CD4-positive, alpha-beta T cell treated with Interleukin-21 for 1 hour (primary cell): ENCODE measurements at regions not wholly inside any gene's neighbourhood (a gene's known extent, or its start where the extent isn't known, plus 50 kb on each side); places are given as distances from the start of the nearest gene placed in this dataset.
"Not testable (repeated sequence)": the region's sequence is repeated elsewhere in the genome, so short reads cannot be mapped to it uniquely, and the experiment has no call there.

Source experiments
- DNase-seq: peaks from one replicate; pipeline ENCODE4 v3.0.0-alpha.2; 2020

DNA sequence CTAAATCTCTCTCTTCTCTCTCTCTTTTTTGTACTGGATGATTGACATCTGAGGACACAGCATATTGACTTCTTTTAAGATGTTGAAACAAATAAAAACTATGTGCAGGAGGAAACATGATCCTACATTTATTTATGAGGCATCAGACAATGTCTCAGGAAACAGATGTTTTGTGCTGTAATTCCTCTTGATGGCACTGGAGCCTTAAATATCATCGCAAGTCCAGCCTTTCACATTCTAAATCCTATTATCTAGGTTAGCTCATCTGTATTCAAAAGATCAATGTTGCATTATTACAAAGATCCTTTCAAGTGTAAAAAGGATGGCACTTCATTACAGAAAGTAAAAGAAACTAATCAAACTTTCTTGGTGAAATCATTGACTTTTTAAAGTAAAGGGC, 63.9 kb downstream of the MAT2B start:
- DNase-seq, result no peak

DNA sequence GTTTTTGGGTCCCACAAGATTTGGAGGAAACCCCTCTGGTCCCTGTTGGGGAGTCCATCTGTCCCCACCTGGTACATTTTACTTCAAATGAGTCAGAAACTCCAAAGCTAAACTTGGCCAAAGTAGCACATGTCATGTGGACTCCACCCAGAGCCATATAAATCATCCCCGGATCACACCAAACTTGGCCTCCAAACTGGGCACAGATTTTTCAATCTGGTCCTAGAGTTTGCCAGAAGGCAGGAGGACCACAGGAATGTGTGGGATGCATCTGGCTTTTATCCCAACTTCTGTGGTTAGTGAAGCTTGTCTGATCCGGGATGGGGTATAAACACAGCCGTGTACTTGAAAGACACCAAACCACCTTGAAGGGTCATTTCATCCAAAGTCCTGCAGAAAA, 66.3 kb downstream of the MAT2B start:
- DNase-seq, result no peak

DNA sequence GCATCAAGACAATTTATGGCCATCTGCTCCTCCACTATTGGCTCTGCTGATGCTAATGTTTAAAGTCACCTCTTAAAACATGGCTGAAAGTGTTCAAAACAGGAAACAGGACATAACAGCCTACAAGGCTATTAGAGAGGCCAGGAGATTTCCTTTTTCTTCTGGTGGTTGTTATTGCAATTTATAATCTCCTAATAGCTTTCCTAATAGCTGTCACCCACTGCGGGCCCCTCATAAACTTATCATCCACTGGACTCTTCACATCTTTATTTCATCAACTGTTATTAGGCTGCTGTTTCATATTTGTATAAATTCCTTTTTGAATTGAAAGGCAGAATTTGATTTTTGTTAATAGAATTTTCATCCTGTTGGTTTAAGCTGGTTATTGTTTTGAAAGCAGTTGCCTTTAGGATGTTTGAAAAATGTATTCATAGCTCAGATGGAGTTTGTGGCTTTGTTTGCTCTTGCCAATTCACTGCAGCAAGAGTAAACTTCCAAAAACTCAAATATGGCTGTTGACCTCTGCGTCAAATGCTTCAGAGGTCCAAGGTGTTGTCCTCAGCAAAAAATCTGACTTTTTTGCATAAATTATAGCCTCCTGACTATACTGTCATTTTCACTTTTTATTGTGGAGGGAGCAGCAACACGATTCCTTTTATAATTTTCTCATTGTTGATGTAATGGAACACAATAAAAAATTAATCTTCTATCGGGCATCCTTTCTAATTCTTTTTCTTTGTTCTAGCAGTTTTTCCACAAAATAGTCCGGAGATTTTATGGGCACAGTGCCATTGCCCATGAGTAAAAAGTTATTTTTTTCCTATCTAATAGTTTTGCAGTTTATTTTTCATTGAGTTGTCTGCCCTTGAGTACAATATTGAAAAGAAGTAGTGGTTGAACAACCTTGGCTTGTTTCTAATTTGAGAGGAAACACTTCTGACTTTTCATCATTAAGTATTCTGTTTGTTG, 69.3 kb downstream of the MAT2B start:
- DNase-seq, result no peak

DNA sequence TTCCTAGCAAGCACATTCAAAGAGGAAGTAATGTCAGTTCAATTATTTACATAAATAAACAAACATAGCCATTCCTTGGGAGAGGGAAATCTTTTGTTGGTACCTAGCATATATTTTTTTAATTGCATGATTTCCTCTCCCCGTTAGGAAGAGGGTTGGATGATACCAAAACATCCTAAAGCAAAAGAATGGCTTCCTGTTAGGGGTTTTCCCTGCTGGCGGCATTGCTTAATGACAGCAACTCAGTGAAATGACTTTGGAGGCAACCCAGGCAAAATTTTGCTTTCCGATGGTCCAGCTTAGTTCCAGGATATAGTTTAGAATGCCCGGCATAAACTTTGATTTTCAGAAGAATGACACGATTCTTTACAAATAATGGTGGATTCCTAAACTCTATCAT, 73.2 kb downstream of the MAT2B start:
- DNase-seq, result no peak

DNA sequence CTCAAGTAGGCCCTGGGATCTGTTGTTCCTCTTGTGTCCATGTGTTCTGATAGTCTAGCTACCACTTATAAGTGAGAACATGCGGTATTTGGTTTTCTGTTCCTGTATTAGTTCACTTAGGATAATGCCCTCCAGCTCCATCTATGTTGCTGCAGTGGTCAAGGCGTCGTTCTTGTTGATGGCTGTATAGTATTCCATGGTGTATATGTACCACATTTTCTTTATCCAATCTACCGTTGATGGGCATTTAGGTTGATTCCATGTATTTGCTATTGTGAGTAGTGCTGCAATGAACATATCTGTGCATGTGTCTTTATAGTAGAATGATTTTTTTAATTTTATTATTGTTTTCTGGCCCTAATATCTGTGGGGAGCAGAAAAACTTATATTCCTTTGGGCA, 74.3 kb downstream of the MAT2B start:
- no peak for DNase-seq

DNA sequence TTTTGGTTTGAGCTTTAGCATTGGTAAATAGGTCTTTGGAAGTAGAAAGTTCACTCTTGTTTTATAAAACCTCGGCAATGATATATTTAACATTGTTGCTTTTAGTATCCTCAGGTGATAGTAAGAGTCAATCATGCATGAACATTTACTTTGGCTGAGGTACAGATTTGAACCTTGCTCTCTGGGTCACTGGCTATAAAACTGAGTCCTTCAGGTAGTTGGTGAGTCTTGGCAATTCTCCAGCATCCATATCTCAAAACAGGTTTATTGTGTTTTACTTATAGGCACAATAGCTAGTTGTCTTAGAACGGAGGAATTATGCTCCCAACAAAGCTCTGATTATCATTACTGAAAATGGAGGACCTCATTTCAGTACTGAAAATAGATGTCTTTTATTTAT, 75.1 kb downstream of the MAT2B start:
- no peak for DNase-seq

DNA sequence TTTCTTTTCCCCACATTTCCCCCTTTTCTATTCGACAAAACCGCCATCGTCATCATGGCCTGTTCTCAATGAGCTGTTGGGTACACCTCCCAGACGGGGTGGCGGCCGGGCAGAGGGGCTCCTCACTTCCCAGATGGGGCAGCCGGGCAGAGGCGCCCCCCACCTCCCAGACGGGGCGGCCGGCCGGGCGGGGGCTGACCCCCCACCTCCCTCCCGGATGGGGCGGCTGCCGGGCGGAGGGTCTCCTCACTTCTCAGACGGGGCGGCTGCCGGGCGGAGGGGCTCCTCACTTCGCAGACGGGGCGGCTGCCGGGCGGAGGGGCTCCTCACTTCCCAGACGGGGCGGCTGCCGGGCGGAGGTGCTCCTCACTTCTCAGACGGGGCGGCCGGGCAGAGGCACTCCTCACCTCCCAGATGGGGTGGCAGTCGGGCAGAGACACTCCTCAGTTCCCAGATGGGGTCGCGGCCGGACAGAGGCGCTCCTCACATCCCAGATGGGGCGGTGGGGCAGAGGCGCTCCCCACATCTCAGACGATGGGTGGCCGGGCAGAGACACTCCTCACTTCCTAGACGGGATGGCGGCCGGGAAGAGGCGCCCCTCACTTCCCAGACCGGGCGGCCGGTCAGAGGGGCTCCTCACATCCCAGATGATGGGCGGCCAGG, 78.2 kb downstream of the MAT2B start:
- not testable (repeated sequence) for DNase-seq

DNA sequence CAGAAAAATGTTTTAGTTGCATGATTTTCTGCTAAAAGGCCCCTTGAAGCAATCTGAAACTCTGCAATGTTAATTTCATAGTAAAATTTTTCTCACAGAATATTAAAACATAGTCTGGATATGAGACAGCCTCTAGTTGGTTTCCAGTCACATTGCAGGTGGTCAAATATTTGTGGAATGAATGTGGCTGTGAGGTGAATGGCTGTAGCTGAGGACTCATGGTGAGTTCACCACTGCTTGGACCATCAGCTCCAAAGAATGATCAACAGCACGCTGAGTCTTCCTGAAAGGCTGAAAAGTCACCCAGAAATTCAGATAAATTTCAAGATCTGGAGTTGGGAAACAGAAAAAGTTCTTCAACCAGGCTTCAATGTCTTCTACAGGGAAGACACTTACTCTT, 79.8 kb downstream of the MAT2B start:
- no peak for DNase-seq

DNA sequence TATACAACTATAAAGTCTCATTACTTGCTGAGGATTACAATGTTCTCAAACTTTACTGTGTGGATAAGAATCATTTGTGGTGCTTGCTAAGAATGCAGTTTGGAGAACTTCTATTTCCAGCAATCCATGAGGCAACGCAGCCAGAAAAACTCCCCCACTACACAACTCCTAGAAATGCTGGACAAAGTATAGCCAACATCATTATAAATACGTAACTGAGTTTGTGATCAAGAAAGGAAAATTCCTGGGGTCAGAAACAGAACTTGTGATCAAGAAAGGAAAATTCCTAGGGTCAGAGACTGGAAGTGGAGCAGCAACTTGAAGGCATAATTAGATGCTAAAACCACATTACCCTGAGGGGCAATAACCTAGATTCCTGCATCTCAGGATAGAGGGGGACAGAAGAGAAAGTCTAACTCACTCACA, 81.1 kb downstream of the MAT2B start:
- DNase-seq, result no peak

DNA sequence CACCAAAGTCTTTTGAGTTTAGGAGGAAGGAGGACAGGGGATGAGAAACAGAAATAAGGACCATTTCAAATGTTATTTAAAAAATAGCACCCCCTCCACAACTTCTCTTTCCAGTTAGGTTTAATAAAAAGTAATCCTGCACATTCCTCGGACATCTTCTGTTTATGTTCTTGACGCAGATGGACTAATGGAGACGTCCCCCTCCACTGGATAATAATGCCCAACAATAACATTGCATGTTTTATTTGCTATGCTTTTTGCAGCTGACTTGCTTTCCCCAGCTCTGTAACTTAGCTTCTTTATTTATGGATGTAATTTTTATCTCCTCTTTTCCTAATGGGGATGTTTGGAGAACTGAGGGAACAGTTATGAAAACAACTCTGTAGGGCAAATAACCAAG, 89.5 kb downstream of the MAT2B start:
- no peak for DNase-seq

DNA sequence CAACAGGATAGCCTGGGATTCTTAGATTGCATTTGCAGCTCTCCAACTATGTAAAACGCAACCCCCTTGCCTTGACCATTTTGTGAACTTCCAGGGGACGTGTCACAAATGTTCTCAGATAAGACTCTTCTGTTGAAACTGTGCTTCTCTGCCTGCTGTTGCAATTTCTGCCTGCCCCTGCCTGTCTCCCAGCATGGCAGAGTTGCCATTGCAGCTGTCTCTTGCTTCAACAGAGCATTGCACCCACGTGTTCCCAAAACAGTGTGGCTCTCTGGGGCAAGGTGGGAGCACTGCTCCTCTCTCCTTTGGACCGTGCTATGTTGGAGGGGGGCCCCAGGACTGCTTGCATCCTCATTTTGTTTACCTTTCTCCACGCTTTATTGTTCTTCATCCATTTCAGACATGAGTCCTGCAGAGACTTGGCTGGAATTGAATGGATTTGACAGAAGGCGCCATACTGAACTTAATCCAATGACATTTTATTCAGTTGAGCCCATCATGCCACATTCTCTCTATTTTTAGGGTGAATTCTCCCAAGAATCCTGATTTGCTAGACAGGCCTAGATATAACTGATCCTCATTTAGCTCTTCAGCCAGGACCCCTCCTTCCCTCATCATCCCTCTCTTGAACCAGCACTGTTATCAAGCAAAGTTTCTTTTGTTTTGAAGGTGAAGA, 90.7 kb downstream of the MAT2B start:
- no peak for DNase-seq

DNA sequence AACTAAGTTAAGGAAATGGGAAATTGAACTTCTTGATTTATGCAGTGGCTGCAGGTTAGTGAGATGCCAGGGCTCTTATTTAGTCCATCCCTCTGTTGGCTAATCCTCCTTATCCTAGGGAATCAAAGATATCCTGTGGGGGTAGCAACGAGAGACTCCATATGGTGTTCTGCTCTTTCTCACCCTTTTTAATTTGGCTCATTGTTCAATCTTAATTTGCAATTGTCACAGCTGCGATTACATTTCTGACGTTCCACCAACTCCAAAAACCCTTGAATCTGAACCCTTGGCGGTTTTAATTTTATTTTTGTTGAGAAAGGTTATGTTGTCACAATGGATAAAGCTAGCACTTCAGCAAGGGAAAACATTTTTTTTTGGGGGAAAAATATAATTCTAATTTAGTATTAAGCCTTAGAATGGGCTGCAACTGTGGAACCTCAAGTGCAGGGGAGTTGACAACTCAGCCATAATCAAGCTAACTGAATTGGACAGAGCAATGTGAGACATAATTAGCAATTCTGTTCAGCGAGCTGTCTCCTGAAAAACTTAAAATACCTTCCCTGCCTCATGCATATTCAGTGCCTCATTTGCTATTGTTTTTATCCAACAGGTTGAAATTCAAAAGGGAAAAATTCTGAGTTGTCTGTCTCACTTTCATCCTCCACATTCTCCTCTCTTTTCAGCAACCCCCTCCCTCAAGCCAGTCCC, 91.3 kb downstream of the MAT2B start:
- no peak for DNase-seq

DNA sequence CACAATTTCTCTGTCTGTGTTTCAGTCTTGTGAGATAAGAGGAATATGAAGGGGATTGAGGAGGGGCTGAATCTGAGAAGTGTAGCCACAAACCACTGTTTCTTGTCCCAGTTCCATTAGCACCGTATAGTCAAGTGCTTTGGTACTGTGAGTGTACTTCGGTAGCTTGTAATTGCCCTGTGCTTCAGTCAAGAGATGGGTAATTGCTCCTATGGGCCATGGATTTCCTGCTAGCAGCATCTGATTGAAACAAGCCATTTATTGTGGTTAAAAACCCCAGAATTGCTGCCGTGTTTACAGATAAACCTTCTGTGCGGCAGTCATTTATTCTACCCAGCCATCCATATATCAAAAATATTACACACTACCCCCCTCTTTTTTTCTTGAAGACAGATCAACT, 98.6 kb downstream of the MAT2B start:
- no peak for DNase-seq

DNA sequence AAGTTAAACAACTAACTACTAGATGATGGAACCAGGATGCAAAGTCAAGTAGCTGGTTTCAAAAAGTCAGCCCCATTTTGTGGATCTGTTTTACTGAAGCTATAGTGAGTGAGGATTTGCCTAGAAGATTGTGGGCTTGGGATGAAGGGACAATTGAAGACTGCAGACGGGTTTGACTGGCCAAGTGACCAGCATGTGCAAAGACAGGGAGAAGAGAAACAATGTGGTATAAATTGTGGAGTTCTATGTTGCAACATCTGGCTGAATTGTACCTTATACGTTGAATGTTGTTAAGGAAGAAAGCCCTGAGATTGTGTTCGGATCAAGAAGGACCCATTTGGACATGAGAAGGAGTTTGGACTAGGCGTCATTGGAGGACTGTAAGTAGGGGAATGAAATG, 101.8 kb downstream of the MAT2B start:
- DNase-seq, result no peak

DNA sequence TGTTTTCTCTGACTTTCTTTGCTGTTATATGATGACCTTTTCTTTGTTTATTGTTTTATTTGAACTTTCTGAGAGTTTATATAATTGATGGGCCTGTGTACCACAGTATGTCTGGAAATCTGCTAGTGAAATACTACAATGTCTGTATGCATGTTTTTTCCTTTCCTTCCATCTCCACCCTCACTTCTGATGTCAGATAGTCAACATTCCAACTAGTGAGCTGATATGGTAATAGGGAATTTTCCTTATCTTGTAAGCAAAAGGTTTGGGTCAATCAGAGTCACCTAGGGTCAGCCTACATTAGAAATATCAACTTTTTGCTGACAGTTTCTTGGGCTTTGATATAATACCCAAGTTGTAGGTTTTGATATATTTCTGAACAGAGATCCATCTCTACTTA, 103.2 kb downstream of the MAT2B start:
- DNase-seq, result no peak

DNA sequence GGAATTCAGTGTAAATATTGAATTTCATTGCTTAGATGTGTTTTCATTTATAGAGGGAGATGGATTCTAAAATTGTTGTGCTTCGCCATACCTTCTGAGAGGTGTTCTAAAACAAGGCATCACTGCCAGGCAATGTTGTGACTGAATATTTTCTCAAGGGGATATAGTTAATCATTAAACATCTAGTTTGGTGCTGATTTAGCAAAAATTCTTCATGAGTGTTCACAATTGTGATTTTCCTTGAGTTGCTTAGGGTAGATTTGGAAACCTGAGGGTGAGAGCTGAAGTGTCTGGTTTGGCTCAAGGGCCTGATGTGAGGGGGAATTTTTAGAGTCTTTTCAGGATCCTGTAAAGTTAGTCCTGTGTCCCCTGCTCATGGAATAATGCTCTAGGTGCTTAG, 104.5 kb downstream of the MAT2B start:
- no peak for DNase-seq

DNA sequence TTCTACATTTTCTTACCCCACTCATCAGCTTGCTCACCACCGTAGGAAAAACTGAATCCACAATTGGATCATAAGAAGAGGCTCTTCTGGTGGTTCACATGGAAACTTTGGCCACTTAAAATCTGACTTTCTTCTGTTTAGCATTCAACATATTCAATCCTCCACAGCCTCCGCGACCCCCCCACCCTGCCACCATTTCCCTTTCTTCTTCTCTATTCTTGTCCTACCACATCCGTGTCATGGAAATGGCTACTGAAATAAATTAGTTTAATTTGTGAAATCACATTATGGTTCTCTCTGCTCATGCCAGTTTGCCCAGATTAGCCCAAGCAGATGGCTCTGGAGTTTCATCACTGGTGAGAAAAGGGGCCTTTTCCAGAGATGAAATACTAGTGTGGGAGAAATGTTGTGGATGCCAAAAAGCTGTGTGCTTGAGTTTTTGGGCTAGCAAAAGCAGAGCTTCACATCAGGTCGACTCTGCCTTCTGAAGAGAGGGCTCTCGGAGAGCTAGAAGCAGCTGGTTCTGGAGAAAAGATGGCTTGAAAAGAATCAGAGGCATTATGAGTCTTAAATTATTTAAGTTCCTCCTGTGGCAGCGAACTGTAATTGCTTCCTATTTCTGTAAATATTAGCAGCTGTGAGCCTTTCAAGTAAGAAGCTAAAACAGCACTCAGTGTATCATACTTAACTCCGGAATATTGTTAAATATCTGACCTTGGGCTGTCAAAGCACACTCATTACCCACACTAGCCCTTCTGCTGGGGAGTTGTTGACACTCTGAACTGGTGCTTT, 107.1 kb downstream of the MAT2B start:
- DNase-seq, result no peak

DNA sequence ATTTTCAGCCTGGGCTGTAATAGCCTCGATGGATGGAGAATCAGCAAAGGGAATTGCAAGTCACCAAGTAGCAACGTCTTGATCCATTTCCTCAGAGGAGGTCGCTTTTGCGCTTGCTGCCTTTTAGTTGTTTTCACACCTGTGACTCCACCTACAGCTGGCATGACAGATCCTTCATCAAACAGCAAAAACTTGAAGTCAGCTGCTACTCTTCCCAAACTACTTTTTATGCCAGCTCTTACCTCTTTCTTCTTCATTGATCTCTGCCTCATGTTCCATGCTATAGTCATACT, 107.7 kb downstream of the MAT2B start:
- no peak for DNase-seq

DNA sequence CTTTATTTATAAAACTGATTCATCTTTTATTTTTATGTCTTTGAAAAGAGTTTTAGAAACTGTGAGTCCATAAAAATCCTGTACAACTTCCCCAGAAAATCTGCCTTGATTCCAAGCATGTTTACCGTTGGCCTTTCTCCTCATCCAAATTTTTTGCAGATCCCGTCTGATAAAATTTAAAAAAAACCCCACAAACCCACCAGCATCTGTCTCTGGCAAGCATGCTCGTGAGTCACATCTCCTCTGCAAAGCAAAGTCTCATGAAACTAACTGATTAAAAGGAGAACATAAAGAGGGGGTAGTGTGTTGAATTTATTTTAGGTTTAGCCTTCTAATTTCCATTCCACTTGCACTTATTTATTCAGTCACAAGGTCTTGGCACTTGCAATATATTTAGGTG, 109.4 kb downstream of the MAT2B start:
- DNase-seq, result no peak

DNA sequence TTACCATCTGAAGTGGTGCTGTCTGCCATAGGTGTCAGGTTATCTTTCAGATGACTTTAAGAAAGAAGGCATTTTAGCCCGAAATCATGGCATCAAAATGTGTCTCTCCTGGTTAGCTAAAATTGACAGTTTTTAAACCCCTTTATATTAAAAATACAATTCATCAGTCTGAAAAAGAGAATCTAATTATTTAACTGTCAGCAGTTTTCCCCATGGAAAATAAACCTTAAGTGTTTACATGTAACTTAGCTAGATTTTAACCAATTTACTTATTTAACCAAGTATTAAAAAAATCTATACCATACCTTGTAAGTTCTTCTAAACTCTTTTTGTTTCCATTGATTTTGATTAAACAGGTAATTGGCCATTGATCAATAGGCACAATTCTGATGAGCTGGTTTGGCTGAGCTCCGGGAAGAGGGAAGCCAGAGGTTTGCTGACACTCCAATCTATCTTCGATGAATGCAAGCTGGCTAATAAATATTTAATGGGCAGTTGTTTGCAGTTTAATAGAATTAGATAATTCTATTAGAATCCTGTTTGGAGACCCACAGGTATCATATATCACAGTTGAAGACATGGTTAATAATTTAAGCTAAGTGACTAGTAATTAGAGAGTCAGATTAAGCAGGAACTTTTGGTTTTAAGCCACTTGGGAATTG, 114.0 kb downstream of the MAT2B start:
- DNase-seq, result no peak

DNA sequence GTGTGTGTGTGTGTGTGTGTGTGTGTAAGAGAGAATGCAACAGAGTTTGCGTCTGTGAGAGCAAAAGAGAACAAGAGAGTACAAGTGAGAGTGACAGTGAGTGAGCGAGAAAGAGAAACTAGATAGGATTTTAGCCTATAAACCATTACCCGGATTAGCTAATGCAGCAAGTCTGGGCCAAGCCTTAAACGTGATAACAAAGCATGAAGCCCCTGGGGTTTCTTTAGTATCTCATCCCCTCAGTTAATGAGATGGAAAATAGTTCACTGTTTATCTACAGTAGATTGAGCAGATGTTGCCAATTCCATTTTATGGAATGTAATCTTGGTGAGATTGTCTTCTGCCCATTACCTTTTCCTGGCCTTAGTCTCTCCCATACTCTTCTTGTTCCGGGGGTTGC, 114.5 kb downstream of the MAT2B start:
- DNase-seq, result no peak

DNA sequence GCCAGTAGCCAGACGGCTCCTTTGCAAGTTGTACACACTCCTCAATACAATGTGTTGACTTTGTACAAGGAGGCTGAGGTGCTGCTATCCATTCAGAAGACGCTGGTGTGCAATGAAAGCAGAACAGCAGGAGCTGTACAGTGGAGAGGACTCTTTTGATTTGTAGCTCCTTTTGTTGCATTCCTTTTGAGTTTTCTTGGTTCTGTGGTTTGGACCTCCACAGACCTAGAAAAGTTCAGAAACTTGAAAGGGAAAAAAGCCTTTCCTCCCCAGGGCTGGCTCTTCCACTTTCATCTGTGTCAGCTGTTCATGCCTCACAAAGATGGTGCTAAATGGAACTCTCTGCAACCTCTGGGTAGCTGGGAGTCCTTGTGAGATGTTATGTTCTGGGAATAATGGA, 117.4 kb downstream of the MAT2B start:
- DNase-seq, result no peak
